ENCODE measurements at regions not wholly inside any gene's neighbourhood (a gene's known extent, or its start where the extent isn't known, plus 50 kb on each side); places are given as distances from the start of the nearest gene placed in this dataset.
"Not testable (repeated sequence)": the region's sequence is repeated elsewhere in the genome, so short reads cannot be mapped to it uniquely, and the experiment has no call there.

DNA sequence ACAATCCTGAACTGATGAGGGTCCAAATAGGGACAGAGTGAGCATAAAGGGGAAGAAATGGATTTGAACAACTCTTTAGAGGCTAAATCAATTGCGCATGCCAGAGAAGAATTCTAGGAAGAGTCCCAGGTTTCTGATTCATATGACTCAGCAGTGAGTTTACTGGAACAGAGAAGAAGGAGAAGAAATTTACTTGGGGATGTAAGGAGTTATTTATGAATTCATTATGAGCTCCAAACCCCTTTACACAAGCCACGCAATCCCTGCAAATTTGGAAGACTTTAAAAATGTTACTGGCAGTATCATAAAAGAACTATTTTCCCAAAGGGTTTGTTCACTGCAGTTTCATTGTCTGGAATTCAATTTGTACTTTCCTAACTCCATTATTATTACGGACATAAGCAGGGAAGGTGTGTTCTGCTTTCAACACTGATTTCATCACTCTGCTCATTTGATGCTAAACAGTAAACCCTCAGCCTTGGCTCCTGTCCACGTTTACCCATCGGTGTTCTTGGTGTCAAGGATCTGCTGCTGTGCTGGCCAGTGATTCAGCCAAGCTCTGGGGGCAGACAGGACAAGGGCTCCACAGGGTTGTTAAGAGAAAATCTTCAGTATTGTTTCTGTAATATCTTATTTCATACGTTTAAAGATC lies 273.7 kb downstream of the HNRNPD start:
- no peaks in the 10 kb centered on the region for H3K4me1 Mint-ChIP-seq
- no peaks in the 10 kb centered on the region for H3K9me3 Mint-ChIP-seq
- H3K36me3 Mint-ChIP-seq, result no peaks in the 10 kb centered on the region
- DNase-seq (ENCODE audit: low spot score in 2 of 2) (no peak), ATAC-seq (no peak)
- no peak overlapping the region for H3K4me3 Mint-ChIP-seq
- no peak overlapping the region for H3K27ac Mint-ChIP-seq

DNA sequence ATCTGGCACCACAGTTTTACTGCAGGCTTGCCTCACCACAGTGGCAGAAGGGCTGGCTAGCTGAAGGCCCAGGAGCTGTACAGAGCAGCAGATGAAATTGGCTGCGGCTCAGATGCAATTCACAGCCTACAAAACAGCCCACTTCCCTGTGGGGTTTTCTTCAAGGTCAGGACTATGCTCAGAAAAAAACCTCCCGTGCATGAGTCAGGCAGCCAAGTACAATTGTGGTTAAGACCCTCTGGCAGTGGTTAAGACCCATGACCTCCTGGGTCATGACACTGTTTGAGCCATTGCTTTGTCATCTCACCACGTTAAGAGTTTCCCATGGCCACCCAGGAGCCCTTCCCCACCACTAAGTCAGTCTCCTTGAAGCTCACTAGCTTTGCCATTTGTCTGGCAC lies 276.3 kb downstream of the HNRNPD start:
- DNase-seq (ENCODE audit: low spot score in 2 of 2), result no peak
- H3K4me3 Mint-ChIP-seq, result no peak overlapping the region
- H3K36me3 Mint-ChIP-seq, result no peaks in the 10 kb centered on the region
- no peak overlapping the region for H3K27ac Mint-ChIP-seq
- H3K9me3 Mint-ChIP-seq, result no peaks in the 10 kb centered on the region
- H3K4me1 Mint-ChIP-seq, result no peaks in the 10 kb centered on the region
- peak; percentile 64 for ATAC-seq

- ATAC-seq (no peak), DNase-seq (ENCODE audit: low spot score in 2 of 2) (no peak)
- no peak overlapping the region for H3K4me3 Mint-ChIP-seq
- H3K4me1 Mint-ChIP-seq, result no peaks in the 10 kb centered on the region
- H3K9me3 Mint-ChIP-seq, result no peaks in the 10 kb centered on the region
- no peaks in the 10 kb centered on the region for H3K36me3 Mint-ChIP-seq
- H3K27ac Mint-ChIP-seq, result no peak overlapping the region
Observed at GRCh38 chr4:82090717-82091116, 283.1 kb downstream of the HNRNPD start.

- ATAC-seq, result no peak
- Mint-ChIP-seq H3K27ac (no peak overlapping the region), H3K9me3 (no peaks in the 10 kb centered on the region), H3K36me3 (no peaks in the 10 kb centered on the region), H3K4me3 (no peak overlapping the region), H3K4me1 (no peaks in the 10 kb centered on the region)
- DNase-seq (ENCODE audit: low spot score in 2 of 2), result no peak
Observed at GRCh38 chr4:82084747-82085146, 289.0 kb downstream of the HNRNPD start.

DNA sequence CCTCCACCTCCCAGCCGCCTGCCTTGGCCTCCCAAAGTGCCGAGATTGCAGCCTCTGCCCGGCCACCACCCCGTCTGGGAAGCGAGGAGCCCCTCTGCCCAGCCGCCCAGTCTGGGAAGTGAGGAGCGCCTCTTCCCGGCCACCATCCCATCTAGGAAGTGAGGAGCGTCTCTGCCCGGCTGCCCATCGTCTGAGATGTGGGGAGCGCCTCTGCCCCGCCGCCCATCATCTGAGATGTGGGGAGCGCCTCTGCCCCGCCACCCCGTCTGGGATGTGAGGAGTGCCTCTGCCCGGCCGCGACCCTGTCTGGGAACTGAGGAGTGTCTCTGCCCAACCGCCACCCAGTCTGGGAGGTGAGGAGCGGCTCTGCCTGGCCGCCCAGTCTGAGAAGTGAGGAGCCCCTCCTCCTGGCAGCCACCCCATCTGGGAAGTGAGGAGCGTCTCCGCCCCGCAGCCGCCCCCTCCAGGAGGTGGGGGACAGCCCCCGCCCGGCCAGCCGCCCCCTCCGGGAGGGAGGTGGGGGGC lies 296.3 kb downstream of the HNRNPD start:
- H3K27ac Mint-ChIP-seq; ATAC-seq; H3K4me3 Mint-ChIP-seq; H3K4me1 Mint-ChIP-seq; H3K9me3 Mint-ChIP-seq; H3K36me3 Mint-ChIP-seq; DNase-seq (ENCODE audit: low spot score in 2 of 2): not testable (repeated sequence)

GRCh38 chr4:82076809-82077208 lies 297.0 kb downstream of the HNRNPD start:
- H3K36me3 Mint-ChIP-seq, result no peaks in the 10 kb centered on the region
- DNase-seq (ENCODE audit: low spot score in 2 of 2) (no peak), ATAC-seq (no peak)
- H3K27ac Mint-ChIP-seq, result no peak overlapping the region
- no peak overlapping the region for H3K4me3 Mint-ChIP-seq
- no peaks in the 10 kb centered on the region for H3K9me3 Mint-ChIP-seq
- no peaks in the 10 kb centered on the region for H3K4me1 Mint-ChIP-seq

- Mint-ChIP-seq H3K9me3 (no peaks in the 10 kb centered on the region), H3K4me1 (no peaks in the 10 kb centered on the region), H3K27ac (no peak overlapping the region), H3K36me3 (no peaks in the 10 kb centered on the region), H3K4me3 (no peak overlapping the region)
- ATAC-seq (no peak), DNase-seq (ENCODE audit: low spot score in 2 of 2) (no peak)
Observed at GRCh38 chr4:82076359-82076758, 297.4 kb downstream of the HNRNPD start.

- H3K27ac Mint-ChIP-seq, result no peak overlapping the region
- DNase-seq (ENCODE audit: low spot score in 2 of 2), result no peak
- H3K9me3 Mint-ChIP-seq, result no peaks in the 10 kb centered on the region
- ATAC-seq, result peak; percentile 24
- no peaks in the 10 kb centered on the region for H3K4me1 Mint-ChIP-seq
- no peak overlapping the region for H3K4me3 Mint-ChIP-seq
- no peaks in the 10 kb centered on the region for H3K36me3 Mint-ChIP-seq
Observed at GRCh38 chr4:82071951-82072350, 301.8 kb downstream of the HNRNPD start.

DNA sequence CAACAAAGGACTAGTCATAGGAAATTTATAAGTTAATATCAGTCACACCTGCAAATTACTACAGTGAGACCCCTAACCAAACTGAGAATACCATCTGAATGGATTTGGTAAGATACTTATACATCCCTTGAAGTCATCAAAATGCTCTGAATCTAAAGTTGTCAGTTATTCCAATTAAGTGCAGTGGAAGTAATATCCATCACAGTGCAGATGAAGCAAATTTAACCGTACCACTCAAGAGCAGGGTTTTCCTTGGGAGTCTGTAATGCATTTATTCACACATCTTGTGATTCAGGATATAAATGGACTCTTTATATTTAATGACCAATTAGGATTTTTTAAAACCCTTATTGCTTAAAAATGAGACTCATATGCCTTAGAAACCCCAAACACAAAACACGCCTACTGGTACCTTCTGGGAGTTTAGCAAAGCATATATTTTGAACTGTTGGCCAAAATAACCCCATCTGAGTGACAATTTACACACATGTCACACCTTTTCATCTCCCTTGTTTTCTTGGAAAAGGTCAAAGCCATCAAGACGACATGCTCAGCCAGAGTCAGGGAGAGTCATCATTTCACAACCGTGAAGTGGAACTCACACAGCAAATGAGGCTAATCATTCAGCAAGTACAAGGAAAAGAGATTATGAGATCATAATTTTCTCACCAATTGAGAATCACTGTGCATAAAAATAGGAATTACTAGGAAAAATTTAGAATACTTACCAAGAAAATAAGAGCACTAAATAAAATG lies 303.7 kb downstream of the HNRNPD start:
- DNase-seq (ENCODE audit: low spot score in 2 of 2) (no peak), ATAC-seq (no peak)
- no peaks in the 10 kb centered on the region for H3K36me3 Mint-ChIP-seq
- H3K9me3 Mint-ChIP-seq, result no peaks in the 10 kb centered on the region
- no peaks in the 10 kb centered on the region for H3K4me1 Mint-ChIP-seq
- H3K27ac Mint-ChIP-seq, result no peak overlapping the region
- H3K4me3 Mint-ChIP-seq, result no peak overlapping the region

DNA sequence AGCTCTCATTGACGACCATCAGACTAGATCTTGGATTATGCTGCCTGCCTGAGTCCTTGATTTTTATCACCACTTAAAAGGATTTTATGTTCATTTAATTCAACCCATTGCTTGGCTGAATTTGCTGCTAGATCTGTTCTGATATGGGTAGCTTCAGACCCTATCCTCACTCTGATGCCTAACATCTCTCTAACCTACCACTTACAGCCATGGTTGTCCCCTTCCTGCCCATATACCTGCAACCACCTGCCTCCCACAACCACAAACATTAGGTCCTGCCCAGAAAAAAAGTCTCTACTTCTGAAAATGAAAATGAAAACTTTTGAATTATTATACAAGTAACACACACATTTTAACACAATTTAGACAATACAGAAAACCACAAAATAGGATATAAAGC lies 310.8 kb downstream of the HNRNPD start:
- H3K4me3 Mint-ChIP-seq, result no peak overlapping the region

DNA sequence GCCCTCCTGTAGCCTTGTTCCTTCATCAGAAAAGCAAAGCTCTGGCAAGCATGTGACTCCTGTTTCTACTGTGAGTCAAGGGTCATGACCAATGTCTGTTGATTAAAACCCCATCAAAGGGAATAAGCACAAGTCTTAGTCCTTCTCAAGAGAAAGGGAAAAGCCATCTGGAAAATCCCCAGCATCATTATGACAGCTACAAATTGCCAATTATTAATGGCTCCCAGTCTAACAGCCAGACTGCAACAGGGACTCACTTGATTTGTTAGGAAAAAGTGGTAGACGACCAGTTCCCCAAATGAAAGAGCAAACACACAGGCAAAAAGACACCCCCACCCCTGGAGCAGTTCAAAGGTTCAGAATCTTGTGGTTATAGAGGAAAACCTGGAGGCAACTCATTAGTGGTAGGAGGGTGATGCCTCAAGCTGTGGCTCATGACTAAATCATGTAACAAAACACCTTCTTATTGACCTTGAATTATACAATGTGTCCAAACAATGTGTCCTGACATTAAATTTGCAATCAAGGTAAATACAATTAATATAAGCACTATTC lies 315.7 kb downstream of the HNRNPD start:
- ATAC-seq, result no peak
- H3K36me3 Mint-ChIP-seq, result no peaks in the 10 kb centered on the region
- no peaks in the 10 kb centered on the region for H3K9me3 Mint-ChIP-seq
- H3K4me1 Mint-ChIP-seq, result no peaks in the 10 kb centered on the region
- DNase-seq (ENCODE audit: low spot score in 2 of 2), result no peak
- H3K27ac Mint-ChIP-seq, result no peak overlapping the region
- no peak overlapping the region for H3K4me3 Mint-ChIP-seq

More for the DNA sequence above, 310.8 kb downstream of the HNRNPD start:
- Mint-ChIP-seq H3K36me3 (no peaks in the 10 kb centered on the region), H3K9me3 (no peaks in the 10 kb centered on the region), H3K27ac (no peak overlapping the region), H3K4me1 (no peaks in the 10 kb centered on the region)
- DNase-seq (ENCODE audit: low spot score in 2 of 2), result no peak
- ATAC-seq, result no peak

- ATAC-seq, result no peak
- Mint-ChIP-seq H3K36me3 (no peaks in the 10 kb centered on the region), H3K4me3 (no peak overlapping the region), H3K27ac (no peak overlapping the region), H3K4me1 (no peaks in the 10 kb centered on the region), H3K9me3 (no peaks in the 10 kb centered on the region)
- no peak for DNase-seq (ENCODE audit: low spot score in 2 of 2)
Observed at GRCh38 chr4:82055156-82055555, 318.6 kb downstream of the HNRNPD start.

DNA sequence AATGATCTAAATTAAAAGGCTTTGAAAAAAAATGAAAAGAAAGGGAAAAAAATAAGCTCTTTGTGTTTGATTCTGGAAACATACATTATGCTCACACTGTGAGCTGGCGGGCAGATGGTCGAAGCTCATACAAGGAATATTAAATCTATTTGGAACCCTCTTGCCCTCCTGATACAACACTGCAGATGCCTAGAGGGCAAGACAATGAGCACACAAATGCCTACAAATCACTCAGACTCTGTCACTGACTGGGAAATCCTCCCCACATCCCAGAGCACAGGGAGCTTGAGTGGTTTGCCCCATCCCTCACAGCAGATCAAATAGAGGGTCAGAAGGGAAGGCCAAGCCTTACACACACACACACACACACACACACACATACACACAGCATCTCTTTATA lies 320.4 kb downstream of the HNRNPD start:
- H3K36me3 Mint-ChIP-seq, result no peaks in the 10 kb centered on the region
- no peaks in the 10 kb centered on the region for H3K9me3 Mint-ChIP-seq
- no peak overlapping the region for H3K4me3 Mint-ChIP-seq
- no peak overlapping the region for H3K27ac Mint-ChIP-seq
- no peaks in the 10 kb centered on the region for H3K4me1 Mint-ChIP-seq
- ATAC-seq, result no peak
- no peak for DNase-seq (ENCODE audit: low spot score in 2 of 2)

DNA sequence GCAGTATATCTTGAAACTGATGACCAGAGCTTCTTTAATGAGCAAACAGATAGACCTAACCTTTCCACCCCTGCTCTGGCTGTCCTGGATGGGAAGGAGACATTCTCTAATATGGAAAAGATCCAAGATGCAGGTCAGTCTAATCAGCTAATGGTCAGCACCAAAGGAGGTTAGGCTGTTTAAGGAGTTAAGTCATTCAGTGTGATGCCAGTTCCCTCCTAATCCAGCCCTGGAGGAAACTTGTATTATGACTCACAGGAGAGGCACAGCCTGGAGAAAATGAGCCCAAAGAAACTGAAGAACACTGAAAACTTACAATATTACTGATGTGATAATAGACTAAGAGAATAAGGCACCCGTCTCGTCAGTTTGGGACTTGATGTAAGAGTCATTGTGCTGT lies 323.0 kb downstream of the HNRNPD start:
- Mint-ChIP-seq H3K36me3 (no peaks in the 10 kb centered on the region), H3K4me1 (no peaks in the 10 kb centered on the region), H3K9me3 (no peaks in the 10 kb centered on the region), H3K4me3 (no peak overlapping the region), H3K27ac (no peak overlapping the region)
- DNase-seq (ENCODE audit: low spot score in 2 of 2) (no peak), ATAC-seq (no peak)

DNA sequence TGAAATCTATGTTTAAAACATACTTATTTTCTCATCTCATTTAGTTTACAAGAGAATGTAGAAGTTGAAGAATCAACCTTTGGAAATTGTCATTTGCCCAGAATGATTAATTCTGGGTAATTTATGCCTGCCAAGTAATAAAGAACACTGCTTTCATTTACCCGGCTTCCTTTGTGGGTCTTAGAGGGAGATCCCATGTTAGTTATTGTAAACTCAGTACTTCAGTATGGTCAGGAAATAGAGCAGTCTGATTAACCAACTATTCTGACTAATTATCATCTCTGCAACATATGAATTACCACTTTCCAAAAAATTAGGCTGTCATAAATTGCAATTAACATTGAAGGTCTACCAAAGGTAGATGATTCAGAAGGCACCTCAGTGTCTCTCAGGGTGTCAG lies 324.5 kb downstream of the HNRNPD start:
- H3K4me1 Mint-ChIP-seq, result no peaks in the 10 kb centered on the region
- ATAC-seq (peak; percentile 71), DNase-seq (ENCODE audit: low spot score in 2 of 2) (no peak)
- H3K4me3 Mint-ChIP-seq, result no peak overlapping the region
- no peaks in the 10 kb centered on the region for H3K36me3 Mint-ChIP-seq
- no peak overlapping the region for H3K27ac Mint-ChIP-seq
- no peaks in the 10 kb centered on the region for H3K9me3 Mint-ChIP-seq

- H3K27ac Mint-ChIP-seq, result no peak overlapping the region
- no peak overlapping the region for H3K4me3 Mint-ChIP-seq
- ATAC-seq (no peak), DNase-seq (ENCODE audit: low spot score in 2 of 2) (no peak)
- no peaks in the 10 kb centered on the region for H3K9me3 Mint-ChIP-seq
- H3K4me1 Mint-ChIP-seq, result no peaks in the 10 kb centered on the region
- no peaks in the 10 kb centered on the region for H3K36me3 Mint-ChIP-seq
Observed at GRCh38 chr4:82047731-82048130, 326.1 kb downstream of the HNRNPD start.
